Effector CD8-positive, alpha-beta T cell (primary cell): ENCODE measurements at regions not wholly inside any gene's neighbourhood (a gene's known extent, or its start where the extent isn't known, plus 50 kb on each side); places are given as distances from the start of the nearest gene placed in this dataset.

Experiments used
- DNase-seq: peaks from one replicate; lab custom pipeline; 2025; lab: John Stamatoyannopoulos, UW

GRCh38 chr21:40985370-40985769 lies 138.4 kb upstream of the DSCAM start:
- DNase-seq, result no peak

- no peak for DNase-seq
Observed at GRCh38 chr21:40990366-40990765, 143.4 kb upstream of the DSCAM start.

- no peak for DNase-seq
Observed at GRCh38 chr21:40997831-40998230, 150.9 kb upstream of the DSCAM start.

GRCh38 chr21:41000838-41001237 lies 153.9 kb upstream of the DSCAM start:
- DNase-seq, result no peak

GRCh38 chr21:41006636-41007035 lies 159.7 kb upstream of the DSCAM start:
- no peak for DNase-seq

- no peak for DNase-seq
Observed at GRCh38 chr21:41008351-41008750, 159.6 kb upstream of the BACE2 start.

GRCh38 chr21:41008974-41009373 lies 159.0 kb upstream of the BACE2 start:
- no peak for DNase-seq

GRCh38 chr21:41009398-41010100 lies 158.4 kb upstream of the BACE2 start:
- no peak for DNase-seq

GRCh38 chr21:41010101-41010435 lies 157.9 kb upstream of the BACE2 start:
- no peak for DNase-seq

- DNase-seq, result no peak
Observed at GRCh38 chr21:41011098-41011731, 156.7 kb upstream of the BACE2 start.

- no peak for DNase-seq
Observed at GRCh38 chr21:41011951-41012366, 156.0 kb upstream of the BACE2 start.

- no peak for DNase-seq
Observed at GRCh38 chr21:41012425-41012824, 155.5 kb upstream of the BACE2 start.

GRCh38 chr21:41016472-41016871 lies 151.5 kb upstream of the BACE2 start:
- DNase-seq, result no peak

- no peak for DNase-seq
Observed at GRCh38 chr21:41018431-41018830, 149.5 kb upstream of the BACE2 start.

GRCh38 chr21:41023936-41024335 lies 144.0 kb upstream of the BACE2 start:
- DNase-seq, result no peak

- DNase-seq, result no peak
Observed at GRCh38 chr21:41024341-41024740, 143.6 kb upstream of the BACE2 start.

- DNase-seq, result no peak
Observed at GRCh38 chr21:41024746-41025254, 143.2 kb upstream of the BACE2 start.

- no peak for DNase-seq
Observed at GRCh38 chr21:41029571-41029970, 138.4 kb upstream of the BACE2 start.

- no peak for DNase-seq
Observed at GRCh38 chr21:41031701-41032220, 136.2 kb upstream of the BACE2 start.

- DNase-seq, result no peak
Observed at GRCh38 chr21:41032541-41032940, 135.4 kb upstream of the BACE2 start.

GRCh38 chr21:41037212-41037611 lies 130.7 kb upstream of the BACE2 start:
- DNase-seq, result no peak

- DNase-seq, result no peak
Observed at GRCh38 chr21:41037936-41038335, 130.0 kb upstream of the BACE2 start.

GRCh38 chr21:41043014-41043413 lies 124.9 kb upstream of the BACE2 start:
- DNase-seq, result no peak
